ENCODE measurements at regions not wholly inside any gene's neighbourhood (a gene's known extent, or its start where the extent isn't known, plus 50 kb on each side); places are given as distances from the start of the nearest gene placed in this dataset.

DNA sequence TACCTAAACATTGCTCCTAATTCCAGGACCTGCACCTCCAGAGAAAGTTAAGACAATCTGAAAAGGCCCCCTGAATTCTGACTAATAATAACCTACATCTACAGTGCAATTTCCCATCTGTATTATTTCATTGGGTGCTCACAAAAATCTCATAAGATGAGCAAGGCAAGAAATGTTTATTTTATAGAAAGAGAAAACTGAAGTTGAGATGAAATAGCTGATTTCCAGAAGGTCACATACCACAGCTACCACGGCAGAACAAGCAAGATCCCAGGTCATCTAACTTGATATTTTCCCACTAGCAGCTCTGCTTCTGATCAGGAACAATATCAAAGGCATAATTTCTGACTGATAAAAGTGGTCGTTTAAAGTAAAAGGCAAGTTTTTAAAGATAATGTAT lies 105.8 kb upstream of the COL5A2 start:
- Histone ChIP-seq H3K4me1 (ENCODE audit: control insufficient read depth, insufficient read depth, low read length) (peaks cover 16% of the 10 kb centered on the region), H2BK20ac (ENCODE audit: low read depth, low read length) (peak overlapping the region; percentile 92), H3K27ac (ENCODE audit: insufficient read depth, low read length) (peak overlapping the region; percentile 88), H3K9me3 (ENCODE audit: control insufficient read depth, insufficient read depth, low read length) (peaks cover 3% of the 10 kb centered on the region; the same call in 1 of the 2 replicates), H3K79me1 (ENCODE audit: low read depth in 1 of 2, low read length in 2 of 2) (peaks cover 3 to 15% of the 10 kb centered on the region in 2 experiments; a peak in 3 of 4 replicates), H3K4me2 (ENCODE audit: low read depth, low read length) (peak overlapping the region; percentile 44; the same call in 1 of the 2 replicates), H3K4ac (ENCODE audit: low read depth, low read length) (peak overlapping the region; percentile 93), H3K36me3 (ENCODE audit: control insufficient read depth, insufficient read depth, low read length) (no peaks in the 10 kb centered on the region), H3K18ac (ENCODE audit: low read depth, low read length) (peak overlapping the region; percentile 99), H3K9ac (ENCODE audit: low read depth, low read length) (peak overlapping the region; percentile 48; the same call in 1 of the 2 replicates), H3K14ac (replicated peaks; ENCODE audit: low read depth, low read length) (peak overlapping the region; percentile 87), H3K9me1 (ENCODE audit: insufficient read depth, low read length) (peaks cover 7% of the 10 kb centered on the region), H2AK9ac (replicated peaks; ENCODE audit: low read depth, low read length, poor library complexity) (peak overlapping the region; percentile 58), H4K20me1 (ENCODE audit: insufficient read depth, low read length) (no peaks in the 10 kb centered on the region), H3K56ac (ENCODE audit: extremely low read depth, insufficient read depth, low read length) (peak overlapping the region; percentile 73), H2AK5ac (ENCODE audit: low read depth, low read length) (peak overlapping the region; percentile 92), H3K23ac (ENCODE audit: low read depth, low read length) (peak overlapping the region; percentile 82), H2AFZ (replicated peaks; ENCODE audit: low read length, poor library complexity) (no peak overlapping the region), H3K4me3 (ENCODE audit: insufficient read depth, low read depth, low read length) (no peak overlapping the region), H4K91ac (ENCODE audit: insufficient read depth, low read depth, low read length) (peak overlapping the region; percentile 91), H2BK120ac (ENCODE audit: low read depth, low read length) (peak overlapping the region; percentile 96), H4K8ac (ENCODE audit: low read depth in 2 of 2, low read length in 2 of 2) (peak overlapping the region; percentile 48 to 89), H2BK5ac (ENCODE audit: low read depth, low read length, poor library complexity, severe bottlenecking) (peak overlapping the region; percentile 97), H3K27me3 (ENCODE audit: control insufficient read depth, insufficient read depth, low read length) (no peaks in the 10 kb centered on the region), H4K5ac (ENCODE audit: low read depth, low read length) (peak overlapping the region; percentile 95; the same call in 1 of the 2 replicates), H2BK15ac (ENCODE audit: low read depth, low read length) (peak overlapping the region; percentile 95)
- CTCF ChIA-PET: interaction anchor here (0.7 to 0.9 kb wide), 3 partner anchors 138 to 1890 kb away, joined by 3 to 6 read pairs (median 3); no protein-coding TSS in a partner anchor
- intact Hi-C loops (cut with micrococcal nuclease) (loop anchor here (5.0 kb wide), 3 partner anchors 123 to 763 kb away; no protein-coding TSS in a partner anchor), dilution Hi-C loops (cut with HindIII; ENCODE audit: low sequenced_read_pairs, unreplicated experiment) (no loop called here), in situ Hi-C loops (cut with MboI; ENCODE audit: low sequenced_read_pairs) (loop anchor here (10.0 kb wide), 2 partner anchors 111 to 181 kb away; partner anchors contain the start of gene COL5A2)
- WGBS, 2 experiments (ENCODE audit: extremely low coverage in 2 of 2, insufficient read length in 1 of 2): no CpG with 5 or more reads among the region's 2 CpGs
- ATAC-seq (ENCODE audit: low read depth): no peak
- POLR2A ChIA-PET (ENCODE audit: unreplicated experiment): interaction anchor here (0.6 to 0.7 kb wide), 2 partner anchors 34 to 94 kb away, joined by 3 to 4 read pairs; no protein-coding TSS in a partner anchor
- DNase-seq: peak; percentile 38
- no TSS peak for BruUV-seq (replicated peaks)
- TF ChIP-seq BHLHE40 (IDR thresholded peaks at IDR 0.05; ENCODE audit: low read depth, low read length): no peak
- TF ChIP-seq SMC3 (IDR thresholded peaks at IDR 0.05; ENCODE audit: low read depth, low read length): no peak
- no peak for TF ChIP-seq MAZ (IDR thresholded peaks at IDR 0.05; ENCODE audit: borderline replicate concordance, low read depth, low read length)
- TF ChIP-seq NFE2L2 (IDR thresholded peaks at IDR 0.05; ENCODE audit: low read depth, low read length): no peak
- no peak for TF ChIP-seq RAD21 (IDR thresholded peaks at IDR 0.05; ENCODE audit: low read length)
- TF ChIP-seq, protein P1, sequence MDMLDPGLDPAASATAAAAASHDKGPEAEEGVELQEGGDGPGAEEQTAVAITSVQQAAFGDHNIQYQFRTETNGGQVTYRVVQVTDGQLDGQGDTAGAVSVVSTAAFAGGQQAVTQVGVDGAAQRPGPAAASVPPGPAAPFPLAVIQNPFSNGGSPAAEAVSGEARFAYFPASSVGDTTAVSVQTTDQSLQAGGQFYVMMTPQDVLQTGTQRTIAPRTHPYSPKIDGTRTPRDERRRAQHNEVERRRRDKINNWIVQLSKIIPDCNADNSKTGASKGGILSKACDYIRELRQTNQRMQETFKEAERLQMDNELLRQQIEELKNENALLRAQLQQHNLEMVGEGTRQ (IDR thresholded peaks at IDR 0.05; ENCODE audit: low read depth, low read length): no peak
- no peak for TF ChIP-seq MAFK (IDR thresholded peaks at IDR 0.05; ENCODE audit: low read depth, low read length)
- no peak for TF ChIP-seq POLR2A (IDR thresholded peaks at IDR 0.05; ENCODE audit: low read depth, low read length)
- TF ChIP-seq RFX5 (IDR thresholded peaks at IDR 0.05; ENCODE audit: low read depth, low read length): no peak
- TF ChIP-seq, protein P2, sequence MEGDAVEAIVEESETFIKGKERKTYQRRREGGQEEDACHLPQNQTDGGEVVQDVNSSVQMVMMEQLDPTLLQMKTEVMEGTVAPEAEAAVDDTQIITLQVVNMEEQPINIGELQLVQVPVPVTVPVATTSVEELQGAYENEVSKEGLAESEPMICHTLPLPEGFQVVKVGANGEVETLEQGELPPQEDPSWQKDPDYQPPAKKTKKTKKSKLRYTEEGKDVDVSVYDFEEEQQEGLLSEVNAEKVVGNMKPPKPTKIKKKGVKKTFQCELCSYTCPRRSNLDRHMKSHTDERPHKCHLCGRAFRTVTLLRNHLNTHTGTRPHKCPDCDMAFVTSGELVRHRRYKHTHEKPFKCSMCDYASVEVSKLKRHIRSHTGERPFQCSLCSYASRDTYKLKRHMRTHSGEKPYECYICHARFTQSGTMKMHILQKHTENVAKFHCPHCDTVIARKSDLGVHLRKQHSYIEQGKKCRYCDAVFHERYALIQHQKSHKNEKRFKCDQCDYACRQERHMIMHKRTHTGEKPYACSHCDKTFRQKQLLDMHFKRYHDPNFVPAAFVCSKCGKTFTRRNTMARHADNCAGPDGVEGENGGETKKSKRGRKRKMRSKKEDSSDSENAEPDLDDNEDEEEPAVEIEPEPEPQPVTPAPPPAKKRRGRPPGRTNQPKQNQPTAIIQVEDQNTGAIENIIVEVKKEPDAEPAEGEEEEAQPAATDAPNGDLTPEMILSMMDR (conservative IDR thresholded peaks at IDR 0.05; ENCODE audit: low read depth, low read length): no peak
- no peak for TF ChIP-seq FOS (IDR thresholded peaks at IDR 0.05; ENCODE audit: low read depth, low read length)
- TF ChIP-seq CEBPB (IDR thresholded peaks at IDR 0.05; ENCODE audit: low read depth, low read length): no peak
- no peak for TF ChIP-seq CHD1 (IDR thresholded peaks at IDR 0.05; ENCODE audit: low read depth, low read length)
- TF ChIP-seq MXI1 (IDR thresholded peaks at IDR 0.05; ENCODE audit: borderline replicate concordance, low read depth, low read length): no peak
- TF ChIP-seq, protein P3, sequence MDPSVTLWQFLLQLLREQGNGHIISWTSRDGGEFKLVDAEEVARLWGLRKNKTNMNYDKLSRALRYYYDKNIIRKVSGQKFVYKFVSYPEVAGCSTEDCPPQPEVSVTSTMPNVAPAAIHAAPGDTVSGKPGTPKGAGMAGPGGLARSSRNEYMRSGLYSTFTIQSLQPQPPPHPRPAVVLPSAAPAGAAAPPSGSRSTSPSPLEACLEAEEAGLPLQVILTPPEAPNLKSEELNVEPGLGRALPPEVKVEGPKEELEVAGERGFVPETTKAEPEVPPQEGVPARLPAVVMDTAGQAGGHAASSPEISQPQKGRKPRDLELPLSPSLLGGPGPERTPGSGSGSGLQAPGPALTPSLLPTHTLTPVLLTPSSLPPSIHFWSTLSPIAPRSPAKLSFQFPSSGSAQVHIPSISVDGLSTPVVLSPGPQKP (IDR thresholded peaks at IDR 0.05; ENCODE audit: borderline replicate concordance, low read depth, low read length): no peak
- no peak for TF ChIP-seq RCOR1 (IDR thresholded peaks at IDR 0.05; ENCODE audit: insufficient replicate concordance, low read length)

All from IMR-90 (cell line).